ENCODE measurements at regions not wholly inside any gene's neighbourhood (a gene's known extent, or its start where the extent isn't known, plus 50 kb on each side); places are given as distances from the start of the nearest gene placed in this dataset.

DNA sequence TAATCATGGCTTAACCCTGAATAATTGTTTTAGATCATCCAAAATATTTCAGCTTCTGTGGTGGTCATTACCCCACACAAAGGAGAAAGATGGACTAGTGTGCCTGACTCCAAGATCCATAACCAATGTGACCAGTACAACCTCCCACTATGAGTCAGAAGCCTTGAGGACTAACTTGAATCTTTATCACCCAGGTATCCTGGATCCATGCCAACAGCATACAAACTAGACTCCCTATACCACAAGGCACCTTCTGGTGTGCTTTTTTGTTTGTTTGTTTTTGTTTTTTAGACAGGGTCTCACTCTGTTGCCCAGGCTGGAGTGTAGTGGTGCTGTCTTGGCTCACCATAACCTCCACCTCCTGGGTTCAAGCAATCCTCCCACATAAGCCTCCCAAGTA is 317.7 kb downstream of the VPS13C start:
- DNase-seq (ENCODE audit: low read depth): no peak

DNA sequence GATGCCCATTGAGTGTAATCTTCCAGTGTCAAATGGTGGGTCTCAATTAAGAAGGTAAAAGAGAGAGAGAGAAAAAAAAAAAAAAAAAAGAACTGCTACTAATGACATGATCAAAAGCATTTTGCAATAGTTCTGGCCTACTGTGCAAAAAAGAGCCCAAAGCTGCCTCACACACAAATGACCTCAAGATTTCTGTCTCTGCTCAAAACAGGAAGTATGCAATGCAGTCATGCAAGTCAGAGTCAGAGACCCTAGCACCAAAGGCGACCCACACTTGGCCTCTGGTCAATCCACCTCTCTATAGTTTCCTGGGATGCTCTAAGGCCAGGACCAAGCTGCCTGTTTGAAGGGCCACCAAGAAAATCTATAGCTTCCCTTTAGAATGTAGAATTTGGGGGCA is 323.5 kb downstream of the VPS13C start:
- DNase-seq (ENCODE audit: low read depth): no peak

DNA sequence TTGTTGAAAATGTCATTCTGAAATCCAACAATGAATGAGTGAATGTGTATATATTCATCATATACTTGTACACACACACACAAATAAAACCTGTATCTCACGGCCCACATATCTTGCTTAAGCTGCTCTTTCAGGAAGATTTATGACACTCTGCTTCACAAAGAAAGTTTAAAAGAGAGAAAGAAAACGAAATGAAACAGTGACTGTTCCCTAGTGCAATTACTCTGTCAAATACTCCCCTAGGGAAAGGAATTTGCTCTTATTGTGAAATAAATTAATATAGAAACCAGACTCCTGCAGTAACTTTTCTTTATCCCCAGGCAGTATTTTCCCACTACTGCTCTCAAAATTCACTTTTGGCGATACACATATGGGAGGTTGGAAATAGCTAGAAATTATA is 329.1 kb downstream of the VPS13C start:
- DNase-seq (ENCODE audit: low read depth): no peak

DNA sequence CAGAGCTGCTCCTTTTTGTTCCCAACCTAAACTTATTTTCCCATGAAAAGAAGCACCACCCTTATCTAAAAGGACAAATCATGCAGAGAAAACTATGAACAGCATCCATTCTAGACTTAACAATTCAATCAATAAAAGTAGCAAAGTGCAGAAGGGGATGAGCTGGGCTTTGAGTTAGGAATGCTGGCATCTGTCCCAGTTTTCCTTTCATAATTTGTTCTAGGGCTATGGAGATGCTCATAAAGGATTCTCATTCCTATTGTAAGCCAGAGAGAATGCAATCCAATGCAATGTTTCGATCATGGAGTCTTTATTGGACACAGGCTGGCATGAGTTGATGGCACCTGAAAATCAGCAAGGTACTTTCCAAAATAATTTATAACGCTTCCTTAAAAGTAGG is 330.6 kb downstream of the VPS13C start:
- no peak for DNase-seq (ENCODE audit: low read depth)

DNA sequence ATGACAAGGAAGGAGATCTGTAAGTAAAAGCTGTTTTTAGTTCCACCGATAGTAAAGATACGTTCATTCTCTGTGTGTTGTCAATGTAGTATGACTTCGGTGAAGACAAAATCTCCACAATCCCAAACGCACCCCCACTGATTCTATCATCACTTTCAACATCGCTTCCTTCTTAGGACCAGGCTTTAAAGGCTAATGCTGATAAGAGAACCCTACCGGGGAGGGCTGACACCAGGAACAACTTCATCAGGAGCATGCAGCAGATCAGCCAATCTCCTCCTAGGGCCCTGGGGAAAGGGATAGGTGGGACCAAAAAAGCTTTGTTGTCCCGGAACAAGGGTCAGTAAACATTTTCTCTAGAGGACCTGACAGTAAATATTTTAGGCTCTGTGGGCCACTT is 334.1 kb downstream of the VPS13C start:
- DNase-seq (ENCODE audit: low read depth): no peak

DNA sequence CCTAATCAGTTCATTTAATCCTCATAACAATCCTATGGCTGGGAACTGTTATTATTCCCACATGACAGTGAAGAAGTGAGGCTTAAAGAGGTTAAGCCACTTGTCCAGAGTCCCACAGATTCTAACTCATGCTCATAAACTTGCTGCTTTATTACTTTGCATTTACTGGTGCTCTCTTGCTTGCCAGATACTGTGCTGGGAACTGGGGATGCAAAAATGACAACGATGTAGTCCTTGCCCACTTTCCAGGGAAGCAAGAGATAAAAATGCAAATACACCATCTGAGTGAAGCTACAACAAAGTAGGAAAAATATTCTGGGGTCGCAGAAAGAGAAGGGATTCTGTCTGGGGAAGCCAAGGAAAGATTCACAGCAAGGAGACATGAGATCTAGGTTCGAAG is 335.0 kb downstream of the VPS13C start:
- no peak for DNase-seq (ENCODE audit: low read depth)

DNA sequence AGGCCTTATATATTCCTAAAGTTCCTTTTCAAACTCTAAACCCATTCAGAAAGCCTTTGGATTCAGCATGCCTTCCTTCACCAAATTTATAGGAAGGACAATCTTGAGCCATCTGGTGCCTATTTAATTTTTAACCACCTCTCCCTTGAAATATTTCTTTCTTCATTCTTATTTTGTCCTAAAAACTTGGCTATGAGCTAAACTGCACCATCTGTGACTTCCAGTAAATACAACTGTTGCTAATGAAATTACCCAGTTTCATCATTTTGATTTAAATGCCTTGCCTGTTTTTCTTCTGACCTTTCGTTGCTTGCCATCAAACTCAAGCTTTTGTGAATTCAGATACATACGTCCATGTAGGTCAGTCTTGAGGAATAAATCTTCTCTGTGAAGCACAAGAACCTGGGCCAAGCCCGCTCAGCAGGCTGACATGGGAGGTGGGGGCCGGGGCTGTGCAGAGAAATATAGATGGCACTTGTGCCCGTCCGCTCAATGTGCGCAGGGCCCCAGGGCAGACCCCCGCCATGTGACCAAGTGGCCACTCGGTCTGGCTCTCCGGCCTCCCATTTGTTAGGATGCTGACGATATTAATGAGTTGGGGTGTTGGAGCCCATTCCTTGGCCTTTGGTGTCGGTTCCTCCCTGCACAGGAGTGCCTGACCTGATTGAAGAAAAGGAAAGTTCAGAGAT is 335.9 kb downstream of the VPS13C start:
- no peak for DNase-seq (ENCODE audit: low read depth)

DNA sequence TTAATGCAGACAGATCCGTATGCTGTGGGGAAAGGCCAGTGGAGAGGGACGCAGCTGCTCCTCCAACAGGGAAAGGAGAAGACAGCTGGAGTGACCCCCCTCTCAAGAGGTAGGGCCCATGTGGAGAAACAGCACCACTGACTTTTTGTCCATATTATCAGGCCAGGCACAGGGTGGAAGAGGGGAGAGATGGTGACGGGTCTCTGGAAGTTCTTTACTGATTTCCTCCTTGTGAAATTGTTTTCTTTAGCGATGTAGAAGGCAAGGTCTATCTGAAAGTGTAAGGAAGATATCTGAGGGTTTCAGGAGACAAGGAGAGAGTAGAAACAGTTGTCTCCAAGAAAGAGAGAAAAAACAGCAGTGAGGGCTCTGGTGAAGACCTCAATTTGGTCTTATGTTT is 338.8 kb downstream of the VPS13C start:
- no peak for DNase-seq (ENCODE audit: low read depth)

DNA sequence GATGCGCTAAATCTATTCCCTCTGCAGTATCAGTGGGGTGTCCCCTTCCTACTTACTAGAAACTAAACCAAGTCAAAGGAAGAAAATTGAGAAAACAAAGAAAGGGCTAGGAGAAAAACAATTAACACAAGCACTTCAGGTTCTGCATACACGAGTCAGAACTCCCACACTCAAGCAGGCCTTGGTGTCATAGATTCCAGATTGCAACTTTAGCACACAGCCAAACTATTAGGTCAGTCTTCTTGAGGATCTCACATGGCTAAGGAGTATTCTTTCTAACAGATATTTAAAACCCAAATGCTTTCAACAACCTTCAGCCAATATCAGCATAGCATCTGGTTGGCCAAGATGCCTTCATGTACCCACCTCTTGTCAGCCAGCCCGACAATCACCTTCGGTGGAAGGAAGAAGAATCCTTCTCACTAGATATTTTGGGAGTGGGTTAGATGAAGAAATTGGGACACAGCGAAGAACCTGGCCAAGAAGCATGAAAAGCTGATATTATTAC is 340.0 kb downstream of the VPS13C start:
- DNase-seq (ENCODE audit: low read depth): no peak

DNA sequence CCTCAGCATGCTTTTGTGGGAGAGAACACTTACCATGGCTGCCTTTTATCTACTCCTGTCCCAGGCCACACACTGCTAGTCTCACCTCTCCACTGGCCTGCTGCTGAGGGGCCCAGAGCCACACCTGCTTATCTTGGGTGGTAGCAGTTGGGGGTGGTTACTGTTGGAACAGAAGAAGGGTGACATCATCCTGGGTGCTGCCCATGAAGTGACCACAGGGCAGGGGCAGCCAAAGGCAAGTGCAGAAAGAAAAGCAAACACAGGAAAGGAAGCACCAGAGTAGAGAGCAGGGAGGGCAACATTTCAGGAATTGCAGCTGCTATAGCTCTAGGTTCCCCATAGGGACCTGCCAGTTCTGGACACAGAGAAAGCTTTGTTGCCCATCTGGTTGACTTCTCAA is 345.2 kb downstream of the VPS13C start:
- DNase-seq (ENCODE audit: low read depth): no peak

DNA sequence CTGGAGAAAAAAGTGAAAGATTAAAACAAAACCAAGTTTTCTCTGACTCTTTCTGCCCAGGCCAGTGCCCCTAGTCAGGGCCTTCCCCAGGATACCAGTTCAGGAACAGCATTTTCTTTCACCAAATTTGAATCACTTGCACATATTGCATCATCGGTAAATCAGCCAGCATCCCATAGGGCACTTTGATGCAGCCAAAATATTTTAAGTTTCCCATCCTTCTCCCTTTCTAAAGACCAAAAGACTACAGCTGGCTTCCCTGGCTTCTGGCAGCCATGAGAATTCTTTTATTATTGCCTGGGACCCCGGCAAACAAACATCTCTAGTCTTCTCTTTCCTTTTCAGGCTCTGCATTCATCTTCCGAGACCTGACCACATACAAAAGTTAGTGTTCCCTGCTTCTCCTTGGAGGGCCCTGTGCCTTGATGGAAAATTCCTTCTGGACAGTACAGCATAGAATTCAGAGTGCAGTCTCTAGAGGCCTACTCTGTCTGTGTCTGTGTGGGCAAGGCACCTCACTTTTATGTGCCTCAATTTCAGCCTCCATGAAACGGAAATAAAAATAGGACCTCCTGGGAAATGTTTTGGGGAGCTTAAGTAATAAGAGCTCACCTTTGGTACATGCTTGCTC is 348.0 kb downstream of the VPS13C start:
- DNase-seq (ENCODE audit: low read depth): no peak

DNA sequence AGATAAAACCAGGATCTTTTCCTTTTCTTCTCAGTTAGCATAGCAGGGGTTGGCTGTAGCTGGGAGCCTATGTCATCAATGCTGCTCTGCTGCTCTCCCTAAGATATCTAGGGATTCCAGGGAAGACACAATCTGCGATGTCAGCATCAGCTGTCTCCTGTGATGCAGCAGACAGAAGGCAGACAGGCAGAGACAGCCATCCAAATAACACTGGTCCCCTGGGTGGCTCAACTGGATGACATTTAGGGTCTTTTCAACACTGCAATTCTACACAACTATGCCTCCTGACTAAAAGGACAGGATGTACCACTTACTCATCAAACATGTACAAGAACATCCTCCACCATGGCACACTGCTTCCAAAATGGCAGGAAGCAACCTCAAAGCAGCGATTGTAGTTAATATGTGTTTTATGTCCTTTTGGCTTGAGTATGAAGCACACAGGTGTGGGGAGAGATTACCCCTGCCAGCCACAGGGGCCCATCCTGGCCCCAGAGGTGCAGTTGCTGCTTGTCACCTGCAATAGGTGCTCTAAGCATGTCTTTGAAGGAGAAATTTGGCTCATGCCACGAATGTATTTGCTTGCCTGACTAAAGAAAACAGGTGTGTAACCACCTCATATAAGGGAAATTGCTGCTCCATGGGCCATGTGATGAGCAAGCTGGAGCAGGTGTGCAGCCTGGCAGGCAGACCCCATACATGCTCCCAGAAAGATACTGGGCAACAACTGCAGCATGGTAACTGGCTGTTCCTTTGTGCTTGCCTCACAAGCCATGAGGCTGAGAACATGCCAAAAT is 357.8 kb downstream of the VPS13C start:
- DNase-seq (ENCODE audit: low read depth): no peak

DNA sequence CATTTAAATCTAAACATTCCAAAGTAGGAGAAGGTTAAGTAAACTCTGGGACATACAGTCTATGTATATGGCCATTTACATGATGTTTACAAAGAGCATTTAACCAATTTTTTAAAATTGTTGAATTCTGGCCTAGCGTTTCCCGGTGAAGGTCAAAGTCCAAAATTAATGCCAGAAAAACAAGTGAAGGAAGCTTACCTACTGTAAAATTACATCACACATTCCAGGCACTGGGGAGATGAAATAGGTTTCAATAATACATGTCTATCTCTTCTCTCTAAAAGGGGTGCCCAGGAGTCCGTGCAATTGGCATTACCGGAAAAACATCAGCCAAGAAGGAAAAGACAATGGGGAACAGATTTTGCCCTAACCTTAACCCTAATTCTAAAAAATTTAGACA is 358.8 kb downstream of the VPS13C start:
- DNase-seq (ENCODE audit: low read depth): no peak

DNA sequence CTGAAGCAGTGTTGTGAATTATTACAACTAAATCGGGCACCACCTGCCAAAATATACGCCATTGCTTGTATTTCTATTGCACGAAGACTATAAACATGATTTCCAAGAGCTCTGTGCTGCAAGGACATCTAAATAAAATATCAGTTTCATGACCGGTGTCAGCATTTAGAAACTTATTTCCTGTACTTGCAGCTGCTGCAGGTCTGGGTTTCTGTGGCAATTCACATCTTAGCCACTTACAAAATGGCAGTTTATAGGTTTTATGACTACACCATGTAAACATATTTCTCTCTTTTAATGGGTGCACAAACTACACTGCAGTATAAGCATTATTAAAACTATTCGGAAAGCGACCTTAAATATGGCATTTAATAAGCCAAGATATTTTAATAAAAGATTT is 359.4 kb downstream of the VPS13C start:
- no peak for DNase-seq (ENCODE audit: low read depth)

DNA sequence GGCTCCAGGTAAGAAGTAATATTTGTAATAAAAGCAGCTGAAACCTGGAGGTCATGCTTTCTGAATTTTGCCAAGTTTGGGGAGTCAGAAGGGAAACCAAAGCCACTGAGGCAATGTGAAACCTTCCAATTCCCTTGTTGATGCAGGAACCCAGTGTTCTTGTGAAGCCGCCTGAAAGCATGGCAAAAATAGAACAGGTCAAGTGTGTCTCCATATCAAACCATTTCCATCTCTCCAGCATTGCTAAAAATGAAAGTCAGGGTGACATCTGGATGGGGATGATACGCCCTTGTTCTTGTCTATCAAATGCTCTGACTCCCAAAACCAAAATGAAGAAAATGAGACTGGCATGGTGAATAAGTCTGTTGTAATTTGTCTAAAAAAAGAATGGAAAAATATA is 362.5 kb downstream of the VPS13C start:
- no peak for DNase-seq (ENCODE audit: low read depth)

DNA sequence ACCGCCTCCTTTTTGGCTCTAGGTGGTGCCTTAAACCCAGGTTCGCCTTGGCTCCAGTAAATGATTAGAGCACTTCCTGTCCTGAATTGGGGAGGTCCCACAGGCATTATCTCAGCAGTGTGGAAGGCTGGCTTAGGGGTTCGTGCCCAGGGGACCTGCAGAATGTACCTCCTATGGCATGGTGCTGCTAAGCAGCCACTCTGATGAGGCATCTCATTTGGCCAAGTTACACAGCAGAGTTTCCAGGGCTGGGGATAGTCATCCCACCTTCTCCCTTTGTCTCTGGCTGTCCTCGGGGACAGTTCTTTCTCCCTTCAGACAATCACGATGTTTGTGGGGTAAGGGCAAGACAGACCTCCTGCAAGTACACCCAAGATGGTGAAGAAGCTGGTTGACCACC is 371.2 kb downstream of the VPS13C start:
- no peak for DNase-seq (ENCODE audit: low read depth)

DNA sequence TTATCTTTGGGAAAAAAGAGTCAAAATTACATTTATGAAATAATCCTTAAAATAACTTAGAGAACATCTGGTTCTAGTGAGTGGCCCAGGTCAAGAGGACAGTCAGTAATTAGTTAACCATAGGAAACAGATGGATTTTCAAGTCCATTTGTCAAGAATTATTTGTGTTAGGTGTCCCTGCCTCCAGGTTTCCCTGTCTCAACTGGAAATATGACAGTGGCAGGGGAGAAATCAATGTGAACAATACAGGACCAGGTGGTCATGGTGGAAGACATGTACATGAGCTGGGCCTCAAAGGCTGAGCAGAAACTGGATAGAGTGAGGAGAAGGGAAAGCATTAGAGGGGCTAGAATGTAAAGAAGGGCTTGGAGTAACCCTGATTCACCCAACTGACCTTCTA is 372.6 kb downstream of the VPS13C start:
- DNase-seq (ENCODE audit: low read depth): no peak

DNA sequence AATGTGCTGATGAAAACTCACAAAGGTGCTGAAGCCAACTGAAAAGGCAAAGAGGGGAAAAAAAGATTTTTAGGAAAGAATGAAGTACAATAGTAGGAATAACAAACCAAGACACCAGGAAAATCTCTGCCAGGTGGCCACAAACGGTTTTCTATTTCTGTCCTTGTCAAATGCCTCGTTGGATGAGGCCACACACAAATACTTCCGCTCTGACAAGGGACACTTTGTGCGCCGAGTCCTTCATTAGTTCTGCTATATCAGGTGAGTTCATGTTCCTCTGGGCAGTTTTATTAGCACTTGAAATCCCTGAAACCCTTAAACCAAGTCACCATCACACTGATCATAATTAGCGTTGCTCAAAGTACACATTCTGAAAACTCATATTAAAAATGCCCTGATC is 373.1 kb downstream of the VPS13C start:
- no peak for DNase-seq (ENCODE audit: low read depth)

DNA sequence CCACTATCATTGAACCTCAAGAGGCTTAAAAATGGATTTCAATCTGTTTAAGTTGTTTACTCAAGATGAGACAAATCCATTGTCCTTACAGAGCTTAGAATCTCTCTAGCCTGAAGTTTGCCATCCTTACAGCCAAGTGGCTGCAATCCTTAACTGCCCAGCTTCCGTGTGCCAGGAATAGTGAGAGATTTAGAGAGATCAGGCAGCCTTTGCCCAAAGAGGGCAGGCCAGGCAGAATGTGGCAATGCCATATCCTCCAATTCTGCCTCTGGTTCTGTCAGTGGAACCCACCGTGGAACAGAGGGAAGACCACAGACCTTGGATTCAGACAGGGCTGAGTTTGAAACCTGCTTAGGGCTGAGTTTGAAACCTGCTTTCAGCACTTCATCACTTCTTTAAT is 374.3 kb downstream of the VPS13C start:
- no peak for DNase-seq (ENCODE audit: low read depth)

DNA sequence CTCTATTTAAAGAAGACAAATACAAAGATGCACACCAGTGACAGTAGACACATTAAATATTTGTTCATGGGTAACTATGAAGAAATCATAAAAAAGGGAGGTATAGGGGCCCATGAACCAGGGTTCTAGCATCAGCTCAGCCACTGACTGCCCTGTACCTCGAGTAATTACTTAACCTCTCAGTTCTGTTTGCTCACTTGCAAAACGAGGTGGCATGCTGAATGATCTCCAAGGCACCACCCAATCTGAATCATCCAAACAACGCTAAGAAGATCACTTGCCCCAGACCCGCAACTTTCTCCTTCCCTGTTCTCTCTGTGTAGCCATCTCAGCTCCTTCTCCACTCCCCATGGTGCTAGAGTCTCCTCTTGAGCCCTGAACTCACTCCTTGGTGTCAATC is 374.7 kb downstream of the VPS13C start:
- DNase-seq (ENCODE audit: low read depth): no peak

DNA sequence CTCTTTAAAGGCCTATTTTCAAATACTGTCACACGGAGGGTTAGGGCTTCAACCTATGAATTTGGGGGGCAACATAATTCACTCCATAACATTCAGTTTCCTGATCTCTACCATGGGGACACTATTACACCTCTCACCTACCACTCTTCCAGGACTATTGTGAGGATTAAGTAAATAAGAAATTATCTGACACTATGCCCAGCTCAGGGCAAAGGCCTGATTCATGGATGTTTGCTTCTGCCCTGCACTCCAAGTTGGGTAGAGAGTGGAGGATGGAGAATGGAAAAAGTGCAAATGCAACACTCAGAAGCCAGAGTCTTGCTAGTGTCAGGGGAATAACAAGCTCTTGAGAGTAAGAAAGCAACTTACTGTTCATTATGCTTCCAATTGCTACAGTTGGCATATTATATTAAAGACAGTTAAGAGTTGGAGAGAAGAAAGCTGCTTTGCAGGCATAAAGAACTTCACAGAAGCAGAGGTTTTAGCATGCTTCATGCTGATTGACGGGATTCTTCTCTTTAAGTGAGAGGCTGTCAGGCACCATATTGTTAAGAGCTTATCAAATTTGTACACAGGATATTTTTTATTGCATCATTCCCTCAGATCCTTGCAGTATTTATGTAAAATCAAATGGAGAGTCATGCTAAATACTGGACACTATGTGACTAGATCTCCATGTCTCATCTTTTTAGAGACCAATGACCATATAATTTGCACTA is 375.3 kb downstream of the VPS13C start:
- DNase-seq (ENCODE audit: low read depth): no peak

DNA sequence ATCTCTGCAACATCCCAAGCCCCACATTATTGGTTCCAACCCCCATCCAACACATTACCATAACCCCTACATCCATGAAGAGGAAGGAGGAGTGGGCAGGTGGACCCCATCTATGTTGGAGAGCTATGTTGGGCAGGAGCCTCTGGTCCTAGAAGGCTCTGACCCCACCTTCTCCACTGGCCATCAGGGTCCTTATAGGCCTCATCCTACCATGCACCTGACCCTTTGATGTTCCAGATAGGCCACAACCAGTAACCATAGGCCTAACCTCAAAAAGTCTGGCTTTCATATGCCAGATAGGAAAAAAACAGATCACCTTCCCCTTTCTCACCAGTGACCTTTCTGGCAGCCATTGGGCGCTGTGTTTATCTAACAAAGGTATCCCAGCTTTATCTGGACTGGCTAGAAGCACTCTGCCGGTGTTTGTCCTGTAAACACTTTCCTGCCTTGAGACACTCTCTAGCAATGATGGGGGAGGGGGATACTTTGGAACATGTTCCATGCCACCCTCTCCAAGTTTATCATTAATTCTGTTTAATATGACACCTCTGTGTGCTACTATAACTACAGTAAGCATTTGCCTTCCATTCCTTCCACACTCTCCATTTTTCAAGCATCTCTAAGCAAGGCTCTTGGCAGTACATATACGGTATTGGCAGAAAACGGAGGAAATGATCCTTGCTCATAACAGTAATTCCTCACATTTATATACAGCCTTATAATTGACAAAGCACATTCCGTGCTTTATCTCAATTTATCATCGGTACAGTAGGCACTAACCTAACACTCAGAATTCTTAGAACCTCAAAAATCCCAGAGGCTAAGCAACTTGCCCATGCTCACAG is 377.1 kb downstream of the VPS13C start:
- DNase-seq (ENCODE audit: low read depth): no peak
